GM12878 (cell line): ENCODE measurements at regions not wholly inside any gene's neighbourhood (a gene's known extent, or its start where the extent isn't known, plus 50 kb on each side); places are given as distances from the start of the nearest gene placed in this dataset.

Experiments used
- ATAC-seq: fragments of 200-7000 bp; cut with Tn5 transposase; 3 replicates; pipeline ENCODE4 v1.9.1; 2020; ENCODE audit warnings: mild to moderate bottlenecking, moderate library complexity
- BruUV-seq: library from RNA; stranded (reverse); fragments of 400-500 nt; replicated peaks from 2 replicates; lab custom pipeline; 2021; lab: Mats Ljungman, UMichigan
- CTCF ChIA-PET: fragments of 300-600 bp; sonication (Branson Sonifier 250); formaldehyde crosslinking; extraction: SDS; loops from one replicate; lab custom pipeline; 2021; ENCODE audit warnings: inconsistent platforms; lab: Yijun Ruan, JAX
- POLR2A ChIA-PET: fragments of 350-600 bp; formaldehyde crosslinking; extraction: SDS; loops from one replicate; lab custom pipeline; 2021; ENCODE audit warnings: inconsistent platforms; lab: Charles Lee
- RAD21 ChIA-PET: fragments of 300-600 bp; sonication (Branson Sonifier 250); formaldehyde crosslinking; loops from one replicate; lab custom pipeline; 2023; ENCODE audit warnings: antibody characterized with exemption; ENCODE audit not compliant: unreplicated experiment; lab: Charles Lee
- SMC1A ChIA-PET: fragments of 300-600 bp; sonication (Branson Sonifier 250); formaldehyde crosslinking; loops from one replicate; lab custom pipeline; 2023; ENCODE audit not compliant: unreplicated experiment, uncharacterized antibody; lab: Charles Lee
- DNase-seq: peaks from one replicate; pipeline ENCODE4 v3.0.0-alpha.2; 2011; ENCODE audit warnings: low read depth, low spot score
- FAIRE-seq: peaks from 3 replicates; lab custom pipeline; 2011; peaks lifted over from hg19 to GRCh38; lab: Jason Lieb, UNC
- H2AFZ ChIP-seq: 2 replicates; pipeline ENCODE4 v1.6.0; 2011; ENCODE audit warnings: low read depth, low read length, control low read depth; ENCODE audit not compliant: control insufficient read depth
- H3K27ac ChIP-seq: 2 replicates; pipeline ENCODE4 v1.5.1; 2011; ENCODE audit warnings: control low read depth; ENCODE audit not compliant: control insufficient read depth, insufficient read depth
- H3K27me3 ChIP-seq, 2 experiments: replicated peaks in 1 of 2; 2 replicates each; pipeline versions ENCODE4 v1.6.0 to v1.6.1; 2011; ENCODE audit warnings: low read length in 1 of 2; ENCODE audit not compliant: control insufficient read depth in 2 of 2, insufficient read depth in 2 of 2
- H3K36me3 ChIP-seq, 2 experiments: 2 replicates each; pipeline ENCODE4 v1.5.1; 2011; ENCODE audit warnings: low read length in 1 of 2; ENCODE audit not compliant: control insufficient read depth in 2 of 2, insufficient read depth in 2 of 2
- H3K4me1 ChIP-seq: 2 replicates; pipeline ENCODE4 v1.6.1; 2011; ENCODE audit warnings: mild to moderate bottlenecking, low read length, moderate library complexity, mixed read lengths; ENCODE audit not compliant: control insufficient read depth, insufficient read depth
- H3K4me2 ChIP-seq: 2 replicates; pipeline ENCODE4 v1.6.0; 2011; ENCODE audit warnings: control low read depth; ENCODE audit not compliant: control insufficient read depth, insufficient read depth
- H3K4me3 ChIP-seq: fragments of 200-600 bp; sonication (generic); 2 replicates; pipeline ENCODE4 v1.5.1; 2016
- H3K79me2 ChIP-seq: 2 replicates; pipeline ENCODE4 v1.6.0; 2011; ENCODE audit warnings: low read length; ENCODE audit not compliant: control insufficient read depth, insufficient read depth
- H3K9ac ChIP-seq: 2 replicates; pipeline ENCODE4 v1.8.0; 2011; ENCODE audit warnings: low read length, control low read depth, mixed read lengths; ENCODE audit not compliant: control insufficient read depth, insufficient read depth
- H3K9me3 ChIP-seq: replicated peaks from 3 replicates; pipeline ENCODE4 v1.5.1; 2011; ENCODE audit warnings: mild to moderate bottlenecking, low read length; ENCODE audit not compliant: control insufficient read depth, insufficient read depth
- H4K20me1 ChIP-seq: 2 replicates; pipeline ENCODE4 v1.6.0; 2011; ENCODE audit not compliant: control insufficient read depth, insufficient read depth
- BCLAF1 ChIP-seq: fragments of 450-650 bp; IDR thresholded peaks from 2 replicates; pipeline ENCODE4 v1.6.1; 2017; ENCODE audit warnings: antibody characterized with exemption, mild to moderate bottlenecking, moderate library complexity
- RAD21 ChIP-seq: IDR thresholded peaks from 2 replicates; pipeline ENCODE4 v1.6.1; 2011; ENCODE audit warnings: mild to moderate bottlenecking, low read depth, low read length, moderate library complexity; ENCODE audit not compliant: insufficient read depth
- TAF1 ChIP-seq: IDR thresholded peaks from 2 replicates; pipeline ENCODE4 v1.6.1; 2011; ENCODE audit warnings: mild to moderate bottlenecking, low read depth, low read length, borderline replicate concordance
- ZSCAN29 ChIP-seq: fragments of 450-650 bp; IDR thresholded peaks from 2 replicates; pipeline ENCODE4 v1.6.1; 2017; ENCODE audit warnings: mild to moderate bottlenecking, moderate library complexity
- WGBS: methylation state at CpG from one replicate; pipeline ENCODE4 v1.1.6; 2016; ENCODE audit warnings: low lambda C conversion rate; ENCODE audit not compliant: insufficient replicate concordance, insufficient coverage; ENCODE audit errors: missing lambda C conversion rate; 5-methylcytosine and 5-hydroxymethylcytosine counted together
- in situ Hi-C: fragments of 300-500 bp; cut with MboI; formaldehyde crosslinking; loops from 9 replicates; pipeline ENCODE4 v1.14.3; 2018; ENCODE audit warnings: mixed read lengths
- intact Hi-C: fragments of 100-400 bp; cut with micrococcal nuclease; formaldehyde crosslinking; loops from one replicate; pipeline ENCODE4 v1.14.2; 2022; ENCODE audit not compliant: unreplicated experiment
- TF ChIP-seq, protein P1 (sequence below): fragments of 450-650 bp; IDR thresholded peaks from 2 replicates; pipeline ENCODE4 v1.6.1; 2017; ENCODE audit warnings: mild to moderate bottlenecking
- TF ChIP-seq, protein P2 (sequence below): fragments of 450-650 bp; formaldehyde crosslinking; IDR thresholded peaks from 2 replicates; pipeline ENCODE4 v1.4.0; 2022; ENCODE audit warnings: mild to moderate bottlenecking, moderate library complexity
- TF ChIP-seq, protein P3 (sequence below): fragments of 450-650 bp; IDR thresholded peaks from 2 replicates; pipeline ENCODE4 v1.6.1; 2018; ENCODE audit warnings: mild to moderate bottlenecking, low read depth, moderate library complexity; ENCODE audit not compliant: partially characterized antibody
- TF ChIP-seq, protein P4 (sequence below): fragments of 450-650 bp; IDR thresholded peaks from 2 replicates; pipeline ENCODE4 v1.6.1; 2017; ENCODE audit warnings: low read depth, mild to moderate bottlenecking, moderate library complexity

DNA sequence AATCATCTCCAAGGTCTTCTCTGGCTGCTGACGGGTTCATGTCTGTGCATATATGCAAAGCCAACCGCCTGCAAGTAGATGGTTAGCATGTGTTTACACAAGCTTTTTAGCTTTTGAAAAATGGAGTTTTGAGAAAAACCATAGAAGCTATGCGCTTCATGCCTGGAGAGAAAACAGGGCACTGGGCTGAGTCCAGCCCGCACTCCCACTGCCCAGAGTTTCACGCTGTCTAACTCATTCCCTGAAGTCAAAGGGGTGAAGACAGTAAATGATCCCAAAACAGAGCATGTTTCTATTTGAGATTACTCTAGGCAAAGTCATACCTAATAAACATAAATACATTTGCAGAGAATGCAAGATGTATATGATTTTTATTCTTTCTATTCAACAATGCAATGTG, 278.8 kb downstream of the IRX2 start:
- no peaks in the 10 kb centered on the region for H3K79me2 ChIP-seq
- H3K9me3 ChIP-seq: no peaks in the 10 kb centered on the region
- in situ Hi-C loops: no loop called here
- FAIRE-seq (no peak), DNase-seq (no peak), ATAC-seq (no peak)
- H3K36me3 ChIP-seq: no peaks in the 10 kb centered on the region
- RAD21 ChIA-PET: no interaction called here
- no TSS peak for BruUV-seq
- no peak overlapping the region for H3K4me2 ChIP-seq
- POLR2A ChIA-PET: no interaction called here
- CTCF ChIA-PET: no interaction called here
- WGBS: 57% methylated on average over 5 of the region's 5 CpGs
- no peak overlapping the region for H3K4me3 ChIP-seq
- no peak overlapping the region for H3K27ac ChIP-seq
- SMC1A ChIA-PET: no interaction called here
- no peaks in the 10 kb centered on the region for H3K4me1 ChIP-seq
- H3K9ac ChIP-seq: no peak overlapping the region
- no peak overlapping the region for H2AFZ ChIP-seq
- intact Hi-C loops: no loop called here
- H3K27me3 ChIP-seq: no peaks in the 10 kb centered on the region
- no peaks in the 10 kb centered on the region for H4K20me1 ChIP-seq
- TF ChIP-seq BCLAF1 (no peak), ZSCAN29 (no peak), RAD21 (no peak), TAF1 (no peak)
- TF ChIP-seq, protein P1, sequence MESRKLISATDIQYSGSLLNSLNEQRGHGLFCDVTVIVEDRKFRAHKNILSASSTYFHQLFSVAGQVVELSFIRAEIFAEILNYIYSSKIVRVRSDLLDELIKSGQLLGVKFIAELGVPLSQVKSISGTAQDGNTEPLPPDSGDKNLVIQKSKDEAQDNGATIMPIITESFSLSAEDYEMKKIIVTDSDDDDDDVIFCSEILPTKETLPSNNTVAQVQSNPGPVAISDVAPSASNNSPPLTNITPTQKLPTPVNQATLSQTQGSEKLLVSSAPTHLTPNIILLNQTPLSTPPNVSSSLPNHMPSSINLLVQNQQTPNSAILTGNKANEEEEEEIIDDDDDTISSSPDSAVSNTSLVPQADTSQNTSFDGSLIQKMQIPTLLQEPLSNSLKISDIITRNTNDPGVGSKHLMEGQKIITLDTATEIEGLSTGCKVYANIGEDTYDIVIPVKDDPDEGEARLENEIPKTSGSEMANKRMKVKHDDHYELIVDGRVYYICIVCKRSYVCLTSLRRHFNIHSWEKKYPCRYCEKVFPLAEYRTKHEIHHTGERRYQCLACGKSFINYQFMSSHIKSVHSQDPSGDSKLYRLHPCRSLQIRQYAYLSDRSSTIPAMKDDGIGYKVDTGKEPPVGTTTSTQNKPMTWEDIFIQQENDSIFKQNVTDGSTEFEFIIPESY: no peak
- TF ChIP-seq, protein P2, sequence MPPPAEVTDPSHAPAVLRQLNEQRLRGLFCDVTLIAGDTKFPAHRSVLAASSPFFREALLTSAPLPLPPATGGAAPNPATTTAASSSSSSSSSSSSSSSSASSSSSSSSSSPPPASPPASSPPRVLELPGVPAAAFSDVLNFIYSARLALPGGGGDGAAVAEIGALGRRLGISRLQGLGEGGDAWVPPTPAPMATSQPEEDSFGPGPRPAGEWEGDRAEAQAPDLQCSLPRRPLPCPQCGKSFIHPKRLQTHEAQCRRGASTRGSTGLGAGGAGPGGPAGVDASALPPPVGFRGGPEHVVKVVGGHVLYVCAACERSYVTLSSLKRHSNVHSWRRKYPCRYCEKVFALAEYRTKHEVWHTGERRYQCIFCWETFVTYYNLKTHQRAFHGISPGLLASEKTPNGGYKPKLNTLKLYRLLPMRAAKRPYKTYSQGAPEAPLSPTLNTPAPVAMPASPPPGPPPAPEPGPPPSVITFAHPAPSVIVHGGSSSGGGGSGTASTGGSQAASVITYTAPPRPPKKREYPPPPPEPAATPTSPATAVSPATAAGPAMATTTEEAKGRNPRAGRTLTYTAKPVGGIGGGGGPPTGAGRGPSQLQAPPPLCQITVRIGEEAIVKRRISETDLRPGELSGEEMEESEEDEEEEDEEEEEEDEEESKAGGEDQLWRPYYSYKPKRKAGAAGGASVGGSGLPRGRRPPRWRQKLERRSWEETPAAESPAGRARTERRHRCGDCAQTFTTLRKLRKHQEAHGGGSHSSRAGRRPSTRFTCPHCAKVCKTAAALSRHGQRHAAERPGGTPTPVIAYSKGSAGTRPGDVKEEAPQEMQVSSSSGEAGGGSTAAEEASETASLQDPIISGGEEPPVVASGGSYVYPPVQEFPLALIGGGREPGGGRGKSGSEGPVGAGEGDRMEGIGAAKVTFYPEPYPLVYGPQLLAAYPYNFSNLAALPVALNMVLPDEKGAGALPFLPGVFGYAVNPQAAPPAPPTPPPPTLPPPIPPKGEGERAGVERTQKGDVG: no peak
- TF ChIP-seq, protein P3, sequence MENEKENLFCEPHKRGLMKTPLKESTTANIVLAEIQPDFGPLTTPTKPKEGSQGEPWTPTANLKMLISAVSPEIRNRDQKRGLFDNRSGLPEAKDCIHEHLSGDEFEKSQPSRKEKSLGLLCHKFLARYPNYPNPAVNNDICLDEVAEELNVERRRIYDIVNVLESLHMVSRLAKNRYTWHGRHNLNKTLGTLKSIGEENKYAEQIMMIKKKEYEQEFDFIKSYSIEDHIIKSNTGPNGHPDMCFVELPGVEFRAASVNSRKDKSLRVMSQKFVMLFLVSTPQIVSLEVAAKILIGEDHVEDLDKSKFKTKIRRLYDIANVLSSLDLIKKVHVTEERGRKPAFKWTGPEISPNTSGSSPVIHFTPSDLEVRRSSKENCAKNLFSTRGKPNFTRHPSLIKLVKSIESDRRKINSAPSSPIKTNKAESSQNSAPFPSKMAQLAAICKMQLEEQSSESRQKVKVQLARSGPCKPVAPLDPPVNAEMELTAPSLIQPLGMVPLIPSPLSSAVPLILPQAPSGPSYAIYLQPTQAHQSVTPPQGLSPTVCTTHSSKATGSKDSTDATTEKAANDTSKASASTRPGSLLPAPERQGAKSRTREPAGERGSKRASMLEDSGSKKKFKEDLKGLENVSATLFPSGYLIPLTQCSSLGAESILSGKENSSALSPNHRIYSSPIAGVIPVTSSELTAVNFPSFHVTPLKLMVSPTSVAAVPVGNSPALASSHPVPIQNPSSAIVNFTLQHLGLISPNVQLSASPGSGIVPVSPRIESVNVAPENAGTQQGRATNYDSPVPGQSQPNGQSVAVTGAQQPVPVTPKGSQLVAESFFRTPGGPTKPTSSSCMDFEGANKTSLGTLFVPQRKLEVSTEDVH: no peak
- TF ChIP-seq, protein P4, sequence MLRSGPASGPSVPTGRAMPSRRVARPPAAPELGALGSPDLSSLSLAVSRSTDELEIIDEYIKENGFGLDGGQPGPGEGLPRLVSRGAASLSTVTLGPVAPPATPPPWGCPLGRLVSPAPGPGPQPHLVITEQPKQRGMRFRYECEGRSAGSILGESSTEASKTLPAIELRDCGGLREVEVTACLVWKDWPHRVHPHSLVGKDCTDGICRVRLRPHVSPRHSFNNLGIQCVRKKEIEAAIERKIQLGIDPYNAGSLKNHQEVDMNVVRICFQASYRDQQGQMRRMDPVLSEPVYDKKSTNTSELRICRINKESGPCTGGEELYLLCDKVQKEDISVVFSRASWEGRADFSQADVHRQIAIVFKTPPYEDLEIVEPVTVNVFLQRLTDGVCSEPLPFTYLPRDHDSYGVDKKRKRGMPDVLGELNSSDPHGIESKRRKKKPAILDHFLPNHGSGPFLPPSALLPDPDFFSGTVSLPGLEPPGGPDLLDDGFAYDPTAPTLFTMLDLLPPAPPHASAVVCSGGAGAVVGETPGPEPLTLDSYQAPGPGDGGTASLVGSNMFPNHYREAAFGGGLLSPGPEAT: no peak
